ENCODE measurements at regions not wholly inside any gene's neighbourhood (a gene's known extent, or its start where the extent isn't known, plus 50 kb on each side); places are given as distances from the start of the nearest gene placed in this dataset.
A peak's percentile ranks its signal among the peaks of the same experiment; 100 is the strongest.

DNA sequence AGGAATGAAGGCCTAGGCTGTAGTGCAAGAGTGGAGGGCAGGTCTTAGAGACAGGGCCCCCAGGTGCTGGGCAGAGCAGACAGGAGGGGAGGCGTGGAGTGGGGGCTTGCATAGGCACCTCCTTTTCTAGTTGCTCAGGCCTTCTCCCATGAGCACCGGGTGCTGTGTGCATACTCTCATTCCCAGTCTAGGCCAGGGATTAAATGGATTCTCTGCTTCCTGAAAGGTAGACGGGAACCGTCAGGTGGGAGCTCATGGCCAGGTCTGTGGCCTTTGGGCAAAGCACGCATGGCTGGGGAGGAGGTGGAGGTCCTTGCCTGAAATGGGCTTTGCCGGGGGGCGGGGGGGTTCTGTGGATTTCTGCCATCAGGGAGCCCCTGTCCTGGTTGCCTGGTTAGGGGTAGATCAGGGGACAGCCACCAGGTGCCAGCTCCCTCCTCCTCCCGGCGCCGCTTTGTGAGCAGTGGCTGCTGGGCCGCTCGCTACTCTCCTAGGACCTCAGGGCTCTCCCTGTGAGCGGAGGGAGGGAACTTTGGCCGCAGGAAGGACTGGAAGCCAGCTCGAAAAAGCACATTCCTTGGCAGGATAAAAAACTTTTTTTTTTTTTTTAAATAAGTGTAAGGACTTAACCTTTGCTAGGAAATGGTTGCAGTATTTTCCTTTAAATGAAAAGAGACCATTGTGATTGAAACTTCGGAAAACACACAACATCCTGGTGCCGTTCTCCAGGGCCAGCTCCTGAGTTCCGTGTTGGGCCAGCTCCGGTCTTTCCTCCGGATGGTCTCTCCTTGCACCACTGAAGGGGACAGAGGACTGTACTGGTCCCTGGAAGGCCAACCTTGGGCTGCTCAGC is 82.8 kb upstream of the HAAO start:
- H3K27ac ChIP-seq = peak overlapping the region; percentile 74 to 93
- DNase-seq (ENCODE audit: low spot score) = peak; percentile 82
- TF ChIP-seq, protein P1, sequence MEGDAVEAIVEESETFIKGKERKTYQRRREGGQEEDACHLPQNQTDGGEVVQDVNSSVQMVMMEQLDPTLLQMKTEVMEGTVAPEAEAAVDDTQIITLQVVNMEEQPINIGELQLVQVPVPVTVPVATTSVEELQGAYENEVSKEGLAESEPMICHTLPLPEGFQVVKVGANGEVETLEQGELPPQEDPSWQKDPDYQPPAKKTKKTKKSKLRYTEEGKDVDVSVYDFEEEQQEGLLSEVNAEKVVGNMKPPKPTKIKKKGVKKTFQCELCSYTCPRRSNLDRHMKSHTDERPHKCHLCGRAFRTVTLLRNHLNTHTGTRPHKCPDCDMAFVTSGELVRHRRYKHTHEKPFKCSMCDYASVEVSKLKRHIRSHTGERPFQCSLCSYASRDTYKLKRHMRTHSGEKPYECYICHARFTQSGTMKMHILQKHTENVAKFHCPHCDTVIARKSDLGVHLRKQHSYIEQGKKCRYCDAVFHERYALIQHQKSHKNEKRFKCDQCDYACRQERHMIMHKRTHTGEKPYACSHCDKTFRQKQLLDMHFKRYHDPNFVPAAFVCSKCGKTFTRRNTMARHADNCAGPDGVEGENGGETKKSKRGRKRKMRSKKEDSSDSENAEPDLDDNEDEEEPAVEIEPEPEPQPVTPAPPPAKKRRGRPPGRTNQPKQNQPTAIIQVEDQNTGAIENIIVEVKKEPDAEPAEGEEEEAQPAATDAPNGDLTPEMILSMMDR (IDR thresholded peaks at IDR 0.05) = no peak
- peak overlapping the region; percentile 33 for H3K4me3 ChIP-seq

DNA sequence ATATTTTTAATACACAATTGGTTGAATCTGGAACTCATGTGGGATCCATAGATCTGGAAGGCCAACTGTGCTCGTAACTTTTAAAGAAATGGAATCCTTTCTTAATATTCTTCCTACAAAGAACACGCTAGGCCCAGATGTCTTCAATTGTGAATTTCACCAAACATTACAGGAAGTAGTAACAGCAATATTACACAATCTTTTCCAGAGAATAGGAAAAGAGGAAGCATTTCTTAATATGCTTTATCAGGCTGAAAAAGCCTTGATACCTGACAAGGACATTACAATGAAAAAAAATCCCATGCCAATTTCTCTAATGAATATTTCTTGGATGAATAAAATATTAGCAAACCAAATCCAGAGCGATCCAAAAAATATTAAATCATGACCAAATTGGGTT is 80.3 kb upstream of the HAAO start:
- Histone ChIP-seq H3K4me3 (no peak overlapping the region), H3K27ac (no peak overlapping the region)
- TF ChIP-seq, protein P1 (IDR thresholded peaks at IDR 0.05) = no peak
- no peak for DNase-seq (ENCODE audit: low spot score)

DNA sequence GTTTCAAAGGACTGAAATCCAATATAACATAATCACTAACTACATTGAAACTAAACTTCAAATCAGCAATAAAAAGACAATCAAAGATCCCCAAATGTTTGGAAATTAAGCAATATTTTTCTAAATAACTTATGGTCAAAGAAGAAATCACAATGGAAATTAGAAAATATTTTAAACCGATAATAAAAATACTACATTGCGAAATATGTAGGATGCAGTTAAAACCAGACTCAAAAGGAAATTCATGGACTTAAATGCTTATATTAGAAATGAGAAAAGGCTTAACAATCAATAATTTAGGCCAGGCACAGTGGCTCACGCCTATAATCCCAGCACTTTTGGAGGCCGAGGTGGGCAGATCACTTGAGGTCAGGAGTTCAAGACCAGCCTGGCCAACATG is 79.0 kb upstream of the HAAO start:
- no peak for DNase-seq (ENCODE audit: low spot score)
- H3K4me3 ChIP-seq = no peak overlapping the region
- TF ChIP-seq, protein P1 (IDR thresholded peaks at IDR 0.05) = no peak
- no peak overlapping the region for H3K27ac ChIP-seq

DNA sequence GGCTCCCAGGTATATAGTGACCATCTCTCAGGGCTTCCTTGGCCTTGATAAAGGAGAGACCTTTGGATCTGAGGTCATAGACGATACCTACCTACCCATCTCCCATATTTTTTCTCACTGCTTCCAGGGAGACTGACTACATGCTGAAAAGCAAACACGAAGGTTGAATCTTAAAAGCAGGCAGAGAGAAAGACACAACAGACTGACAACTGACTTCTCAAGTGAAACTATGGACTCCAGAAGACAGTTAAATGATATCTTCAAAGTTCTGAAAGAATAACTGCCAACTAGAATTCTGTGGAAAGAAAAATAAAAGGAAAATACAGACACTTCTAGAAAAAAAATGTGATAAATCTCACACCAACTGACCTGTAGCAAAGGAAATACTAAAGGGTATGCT is 76.5 kb upstream of the HAAO start:
- DNase-seq (ENCODE audit: low spot score) = no peak
- H3K27ac ChIP-seq = no peak overlapping the region
- TF ChIP-seq, protein P1 (IDR thresholded peaks at IDR 0.05) = no peak
- H3K4me3 ChIP-seq = no peak overlapping the region

DNA sequence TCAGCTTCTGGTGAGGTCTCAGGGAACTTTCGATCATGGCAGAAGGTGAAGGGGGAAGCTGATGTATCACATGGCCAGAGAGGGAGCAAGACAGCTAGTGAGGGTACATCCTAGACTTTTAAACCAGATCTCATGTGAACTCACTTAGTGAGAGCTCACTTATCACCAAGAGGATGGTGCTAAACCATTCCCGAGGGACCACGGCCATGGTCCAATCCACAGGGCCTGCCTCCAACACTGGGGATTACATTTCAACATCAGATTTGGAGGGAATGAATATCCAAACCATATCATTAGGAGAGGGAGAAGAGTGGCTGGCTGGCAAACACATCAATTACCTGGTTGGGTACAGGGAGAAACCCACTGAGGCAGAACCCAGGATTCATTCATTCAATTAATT is 75.7 kb upstream of the HAAO start:
- peak overlapping the region in 1 of 2 donors; percentile 60 for H3K27ac ChIP-seq
- TF ChIP-seq, protein P1 (IDR thresholded peaks at IDR 0.05) = no peak
- DNase-seq (ENCODE audit: low spot score) = peak; percentile 16

DNA sequence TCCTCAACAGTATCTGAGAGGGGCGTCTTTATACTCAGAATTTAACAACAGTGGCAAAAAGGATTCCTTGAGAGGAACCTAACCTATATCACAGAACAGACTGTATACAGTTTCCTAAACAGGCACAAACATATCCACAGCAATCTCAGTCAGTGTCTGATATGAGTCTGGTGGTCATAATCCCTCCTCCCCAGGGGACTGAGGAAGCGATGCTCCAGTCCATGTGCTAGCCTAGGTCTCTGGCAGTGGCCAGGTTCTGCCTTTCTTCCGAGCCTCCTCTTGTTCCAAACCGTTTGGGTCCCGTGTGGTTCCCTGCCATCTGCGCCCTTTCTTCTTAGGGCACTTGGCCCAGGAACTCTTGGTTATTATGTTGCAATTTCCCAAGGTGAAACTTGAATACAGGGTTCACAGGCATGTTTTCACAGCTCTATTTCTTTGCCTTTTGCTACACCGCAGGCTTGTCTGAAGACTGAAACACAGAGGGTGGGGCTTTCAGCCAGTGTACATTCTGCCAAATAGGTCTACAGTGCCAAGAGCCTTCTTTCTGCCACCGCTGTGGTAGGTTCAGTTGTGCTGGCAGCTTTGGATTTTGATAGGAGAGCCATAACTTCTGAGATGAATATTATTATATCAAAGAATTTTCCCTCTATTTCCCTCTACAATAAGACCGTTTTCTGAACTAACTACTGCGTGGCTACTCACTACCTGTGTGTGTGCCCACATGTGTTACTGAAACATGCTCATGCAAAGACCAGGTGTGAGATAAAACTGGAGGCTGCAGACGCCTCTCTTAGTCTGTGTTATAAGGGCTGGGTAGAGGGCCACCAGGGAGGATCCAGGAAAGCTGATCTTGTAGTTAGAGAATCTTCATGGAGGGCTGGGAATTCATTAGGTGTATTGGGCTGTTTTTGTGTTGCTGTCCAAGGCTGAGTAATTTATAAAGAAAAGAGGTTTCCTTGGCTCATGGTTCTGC is 75.0 kb upstream of the HAAO start:
- peak overlapping the region; percentile 60 to 70 for H3K27ac ChIP-seq
- no peak overlapping the region for H3K4me3 ChIP-seq
- TF ChIP-seq, protein P1 (IDR thresholded peaks at IDR 0.05) = no peak
- peak; percentile 61 for DNase-seq (ENCODE audit: low spot score)

More for the DNA sequence above, 75.7 kb upstream of the HAAO start:
- no peak overlapping the region for H3K4me3 ChIP-seq

All from coronary artery (tissue), 2 donors.